ENCODE measurements at regions not wholly inside any gene's neighbourhood (a gene's known extent, or its start where the extent isn't known, plus 50 kb on each side); places are given as distances from the start of the nearest gene placed in this dataset.
A peak's percentile ranks its signal among the peaks of the same experiment; 100 is the strongest.

GRCh38 chr2:176508374-176508773 is 239.1 kb downstream of the MTX2 start:
- DNase-seq, result no peak

GRCh38 chr2:176508984-176509740 is 239.9 kb downstream of the MTX2 start:
- DNase-seq, result no peak

- DNase-seq, result no peak
These were observed 245.0 kb downstream of the MTX2 start for GRCh38 chr2:176514276-176514675.

GRCh38 chr2:176514805-176515500 is 245.7 kb downstream of the MTX2 start:
- DNase-seq, result no peak

GRCh38 chr2:176516051-176516602 is 246.9 kb downstream of the MTX2 start:
- DNase-seq, result no peak

GRCh38 chr2:176518823-176519222 is 249.6 kb downstream of the MTX2 start:
- no peak for DNase-seq

GRCh38 chr2:176521878-176522670 is 252.8 kb downstream of the MTX2 start:
- no peak for DNase-seq

GRCh38 chr2:176525086-176525485 is 255.8 kb downstream of the MTX2 start:
- no peak for DNase-seq

- peak; percentile 29 for DNase-seq
These were observed 258.0 kb downstream of the MTX2 start for GRCh38 chr2:176526995-176527901.

- no peak for DNase-seq
These were observed 262.4 kb downstream of the MTX2 start for GRCh38 chr2:176531608-176532007.

GRCh38 chr2:176533505-176534193 is 264.4 kb downstream of the MTX2 start:
- no peak for DNase-seq

- no peak for DNase-seq
These were observed 265.7 kb downstream of the MTX2 start for GRCh38 chr2:176534798-176535466.

- DNase-seq, result no peak
These were observed 266.3 kb downstream of the MTX2 start for GRCh38 chr2:176535467-176536113.

- no peak for DNase-seq
These were observed 267.3 kb downstream of the MTX2 start for GRCh38 chr2:176536439-176537133.

GRCh38 chr2:176537932-176538331 is 268.7 kb downstream of the MTX2 start:
- no peak for DNase-seq

- no peak for DNase-seq
These were observed 271.8 kb downstream of the MTX2 start for GRCh38 chr2:176540995-176541394.

- DNase-seq, result no peak
These were observed 273.2 kb downstream of the MTX2 start for GRCh38 chr2:176542476-176542875.

GRCh38 chr2:176544557-176544956 is 275.3 kb downstream of the MTX2 start:
- DNase-seq, result no peak

- DNase-seq, result no peak
These were observed 276.0 kb downstream of the MTX2 start for GRCh38 chr2:176544991-176545956.

Measured in NCI-H1436 (cell line).